Epithelial cell of proximal tubule (primary cell): ENCODE measurements at regions not wholly inside any gene's neighbourhood (a gene's known extent, or its start where the extent isn't known, plus 50 kb on each side); places are given as distances from the start of the nearest gene placed in this dataset.

Source experiments
- DNase-seq: peaks from one replicate; pipeline ENCODE4 v3.0.0-alpha.2; 2011; ENCODE audit warnings: low read depth
- H3K4me3 ChIP-seq: 2 replicates; pipeline ENCODE4 v1.5.1; 2011; ENCODE audit warnings: low read depth, mild to moderate bottlenecking, low read length
- CTCF ChIP-seq: conservative IDR thresholded peaks from 2 replicates; pipeline ENCODE4 v1.5.1; 2012; ENCODE audit warnings: low read depth, mild to moderate bottlenecking, low read length

- no peak overlapping the region for H3K4me3 ChIP-seq
- DNase-seq, result no peak
- no peak for TF ChIP-seq CTCF
These were observed 460.8 kb downstream of the KLF5 start for GRCh38 chr13:73519396-73520116.

GRCh38 chr13:73517766-73518165 is 459.0 kb downstream of the KLF5 start:
- H3K4me3 ChIP-seq, result no peak overlapping the region
- DNase-seq, result no peak
- no peak for TF ChIP-seq CTCF

- no peak for DNase-seq
- TF ChIP-seq CTCF, result no peak
These were observed 457.9 kb downstream of the KLF5 start for GRCh38 chr13:73516731-73517130.

GRCh38 chr13:73514208-73514607 is 455.4 kb downstream of the KLF5 start:
- H3K4me3 ChIP-seq, result no peak overlapping the region
- no peak for TF ChIP-seq CTCF
- DNase-seq, result no peak

More at GRCh38 chr13:73516731-73517130, 457.9 kb downstream of the KLF5 start:
- no peak overlapping the region for H3K4me3 ChIP-seq

- TF ChIP-seq CTCF, result no peak
- no peak for DNase-seq
- H3K4me3 ChIP-seq, result no peak overlapping the region
These were observed 454.9 kb downstream of the KLF5 start for GRCh38 chr13:73513751-73514150.

- no peak for TF ChIP-seq CTCF
- H3K4me3 ChIP-seq, result no peak overlapping the region
- no peak for DNase-seq
These were observed 450.0 kb downstream of the KLF5 start for GRCh38 chr13:73508841-73509240.

- H3K4me3 ChIP-seq, result no peak overlapping the region
- DNase-seq, result no peak
- no peak for TF ChIP-seq CTCF
These were observed 446.6 kb downstream of the KLF5 start for GRCh38 chr13:73505376-73505890.
